HG03378 (cell line): ENCODE measurements at regions not wholly inside any gene's neighbourhood (a gene's known extent, or its start where the extent isn't known, plus 50 kb on each side); places are given as distances from the start of the nearest gene placed in this dataset.
"Not testable (repeated sequence)": the region's sequence is repeated elsewhere in the genome, so short reads cannot be mapped to it uniquely, and the experiment has no call there.

Experiments
- ATAC-seq: cut with Tn5 transposase; IDR thresholded peaks from one replicate; pipeline ENCODE4 v1.9.1; 2021; ENCODE audit warnings: mild to moderate bottlenecking, moderate library complexity; ENCODE audit not compliant: unreplicated experiment

GRCh38 chr13:86920961-86921360, 750.2 kb upstream of the SLITRK5 start:
- no peak for ATAC-seq

- ATAC-seq, result no peak
Observed at GRCh38 chr13:86922936-86923335, 748.2 kb upstream of the SLITRK5 start.

GRCh38 chr13:86926916-86927315, 744.3 kb upstream of the SLITRK5 start:
- ATAC-seq, result not testable (repeated sequence)

- no peak for ATAC-seq
Observed at GRCh38 chr13:86932776-86933334, 738.3 kb upstream of the SLITRK5 start.

- no peak for ATAC-seq
Observed at GRCh38 chr13:86933676-86934075, 737.5 kb upstream of the SLITRK5 start.

GRCh38 chr13:86937316-86937715, 733.9 kb upstream of the SLITRK5 start:
- ATAC-seq, result no peak

GRCh38 chr13:86945584-86945983, 725.6 kb upstream of the SLITRK5 start:
- no peak for ATAC-seq

- no peak for ATAC-seq
Observed at GRCh38 chr13:86946734-86947133, 724.4 kb upstream of the SLITRK5 start.

GRCh38 chr13:86954341-86954740, 716.8 kb upstream of the SLITRK5 start:
- ATAC-seq, result no peak

- ATAC-seq, result no peak
Observed at GRCh38 chr13:86960876-86961275, 710.3 kb upstream of the SLITRK5 start.

GRCh38 chr13:86974251-86974994, 696.7 kb upstream of the SLITRK5 start:
- ATAC-seq, result no peak

- no peak for ATAC-seq
Observed at GRCh38 chr13:86974995-86975328, 696.2 kb upstream of the SLITRK5 start.

GRCh38 chr13:86976521-86977324, 694.4 kb upstream of the SLITRK5 start:
- ATAC-seq, result no peak

GRCh38 chr13:86986448-86986847, 684.7 kb upstream of the SLITRK5 start:
- no peak for ATAC-seq

- no peak for ATAC-seq
Observed at GRCh38 chr13:86992251-86992650, 678.9 kb upstream of the SLITRK5 start.

GRCh38 chr13:87003265-87003664, 667.9 kb upstream of the SLITRK5 start:
- no peak for ATAC-seq

- no peak for ATAC-seq
Observed at GRCh38 chr13:87005511-87005910, 665.7 kb upstream of the SLITRK5 start.

GRCh38 chr13:87035526-87035925, 635.6 kb upstream of the SLITRK5 start:
- ATAC-seq, result no peak

GRCh38 chr13:87042946-87043345, 628.2 kb upstream of the SLITRK5 start:
- ATAC-seq, result no peak

- no peak for ATAC-seq
Observed at GRCh38 chr13:87052731-87053130, 618.4 kb upstream of the SLITRK5 start.

GRCh38 chr13:87057807-87058520, 613.2 kb upstream of the SLITRK5 start:
- no peak for ATAC-seq
